K562 (cell line): ENCODE measurements at regions not wholly inside any gene's neighbourhood (a gene's known extent, or its start where the extent isn't known, plus 50 kb on each side); places are given as distances from the start of the nearest gene placed in this dataset.

Experiments used
- ATAC-seq: fragments of 200-7000 bp; cut with Tn5 transposase; 3 replicates; pipeline ENCODE4 v1.9.1; 2020; ENCODE audit warnings: moderate library complexity
- BruUV-seq: library from RNA; stranded (reverse); fragments of 400-500 nt; replicated peaks from 2 replicates; lab custom pipeline; 2021; lab: Mats Ljungman, UMichigan
- CTCF ChIA-PET: fragments of 300-600 bp; formaldehyde crosslinking; extraction: SDS; loops from one replicate; lab custom pipeline; 2021; ENCODE audit warnings: low intra/inter-chr PET ratio; lab: Yijun Ruan, JAX
- POLR2A ChIA-PET: fragments of 300-600, 350-650 bp; sonication (Branson Sonifier 250); formaldehyde crosslinking; extraction: SDS; loops from one replicate; lab custom pipeline; 2021; ENCODE audit warnings: antibody characterized with exemption, inconsistent platforms; lab: Yijun Ruan, JAX
- DNase-seq, 4 experiments: peaks; one replicate each; pipeline versions ENCODE4 v3.0.0 to v3.0.0-alpha.2; 2011 to 2018; ENCODE audit warnings: low spot score in 3 of 4, mixed read lengths in 3 of 4; ENCODE audit errors: extremely low read depth in 1 of 4
- FAIRE-seq: peaks from 2 replicates; lab custom pipeline; 2011; peaks lifted over from hg19 to GRCh38; lab: Jason Lieb, UNC
- H2AFZ ChIP-seq: 2 replicates; pipeline ENCODE4 v1.6.0; 2011; ENCODE audit warnings: low read depth, low read length, control low read depth, inconsistent platforms
- H3K27ac ChIP-seq: fragments of 200-600 bp; 3 replicates; pipeline ENCODE4 v1.8.0; 2011; ENCODE audit warnings: low read depth, mild to moderate bottlenecking, control low read depth, inconsistent platforms, low read length, moderate library complexity, mixed read lengths; ENCODE audit errors: extremely low read depth
- H3K27me3 ChIP-seq, 2 experiments: fragments of 300-600 bp in 1 of 2; 2 replicates in 1 of 2; 3 replicates in 1 of 2; pipeline versions ENCODE4 v1.6.0 to v1.8.0; 2011; ENCODE audit warnings: inconsistent platforms in 2 of 2, low read length in 2 of 2, mild to moderate bottlenecking in 1 of 2, mixed read lengths in 1 of 2, moderate library complexity in 1 of 2; ENCODE audit not compliant: control insufficient read depth in 2 of 2, insufficient read depth in 2 of 2
- H3K36me3 ChIP-seq: fragments of 300-600 bp; 3 replicates; pipeline ENCODE4 v1.8.0; 2011; ENCODE audit warnings: mild to moderate bottlenecking, low read length, inconsistent platforms; ENCODE audit not compliant: control insufficient read depth, insufficient read depth
- H3K4me1 ChIP-seq, 2 experiments: fragments of 200-600 bp in 1 of 2; replicated peaks in 1 of 2; 2 replicates in 1 of 2; 3 replicates in 1 of 2; pipeline versions ENCODE4 v1.5.1 to v1.8.0; 2011; ENCODE audit warnings: inconsistent platforms in 2 of 2, low read length in 2 of 2, mild to moderate bottlenecking in 1 of 2, mixed read lengths in 1 of 2, moderate library complexity in 1 of 2; ENCODE audit not compliant: control insufficient read depth in 2 of 2, insufficient read depth in 2 of 2
- H3K4me2 ChIP-seq: 2 replicates; pipeline ENCODE4 v1.6.1; 2011; ENCODE audit warnings: low read length, control low read depth, inconsistent platforms, mixed read lengths; ENCODE audit not compliant: insufficient read depth
- H3K4me3 ChIP-seq: fragments of 200-600 bp; sonication (generic), shearing (Covaris generic); 2 replicates; pipeline ENCODE4 v1.5.1; 2016; ENCODE audit warnings: control low read depth, inconsistent platforms
- H3K79me2 ChIP-seq: fragments of 200-600 bp; 3 replicates; pipeline ENCODE4 v1.8.0; 2011; ENCODE audit warnings: low read length, inconsistent platforms; ENCODE audit not compliant: control insufficient read depth, insufficient read depth
- H3K9ac ChIP-seq, 2 experiments: 2 replicates each; pipeline versions ENCODE4 v1.6.0 to v1.6.1; 2011; ENCODE audit warnings: low read depth in 2 of 2, low read length in 2 of 2, control low read depth in 1 of 2, inconsistent platforms in 1 of 2, mild to moderate bottlenecking in 1 of 2, mixed read lengths in 1 of 2; ENCODE audit not compliant: insufficient read depth in 1 of 2
- H3K9me1 ChIP-seq: one replicate; pipeline ENCODE4 v1.6.0; 2011; ENCODE audit warnings: inconsistent platforms, mild to moderate bottlenecking, low read length, moderate library complexity; ENCODE audit not compliant: control insufficient read depth, insufficient read depth
- H3K9me3 ChIP-seq: replicated peaks from 2 replicates; pipeline ENCODE4 v1.5.1; 2011; ENCODE audit warnings: low read depth, low read length, inconsistent platforms; ENCODE audit not compliant: control insufficient read depth, insufficient read depth
- H4K20me1 ChIP-seq: replicated peaks from 2 replicates; pipeline ENCODE4 v1.6.1; 2011; ENCODE audit warnings: low read length, inconsistent platforms, mixed read lengths; ENCODE audit not compliant: control insufficient read depth, insufficient read depth
- BMI1 ChIP-seq: fragments of 150-350 bp; IDR thresholded peaks from 2 replicates; pipeline ENCODE4 v1.6.1; 2014; ENCODE audit warnings: low read length
- CC2D1A ChIP-seq: fragments of 450-650 bp; IDR thresholded peaks from 2 replicates; pipeline ENCODE4 v1.6.1; 2017; ENCODE audit warnings: mild to moderate bottlenecking
- CEBPG ChIP-seq, 3 experiments: fragments of 200-800 bp in 1 of 3; sonication (Bioruptor generic) in 1 of 3; sonication (generic) in 1 of 3; formaldehyde crosslinking in 1 of 3; IDR thresholded peaks in 2 of 3; conservative IDR thresholded peaks in 1 of 3; 2 replicates each; pipeline versions ENCODE4 v1.6.1 to v1.8.0; 2016 to 2022; ENCODE audit warnings: missing compliant biosample characterization in 2 of 3, missing genetic modification characterization in 2 of 3, mild to moderate bottlenecking in 1 of 3, missing genetic modification reagents in 1 of 3
- ELF1 ChIP-seq: fragments of 200-800 bp; sonication (Bioruptor generic); IDR thresholded peaks from 2 replicates; pipeline ENCODE4 v1.6.1; 2016; ENCODE audit warnings: missing genetic modification characterization, missing compliant biosample characterization
- KDM4B ChIP-seq, 2 experiments: fragments of 450-650 bp in 1 of 2; sonication (generic) in 1 of 2; IDR thresholded peaks; 2 replicates each; pipeline ENCODE4 v1.6.1; 2016 to 2017; ENCODE audit warnings: borderline replicate concordance in 2 of 2, antibody characterized with exemption in 1 of 2, low read depth in 1 of 2, mild to moderate bottlenecking in 1 of 2
- MLX ChIP-seq, 2 experiments: fragments of 450-650 bp in 1 of 2; sonication (generic) in 1 of 2; formaldehyde crosslinking; conservative IDR thresholded peaks; 2 replicates each; pipeline versions ENCODE4 v1.4.0 to v1.8.1; 2020 to 2022; ENCODE audit warnings: mild to moderate bottlenecking in 1 of 2, missing genetic modification reagents in 1 of 2
- NFIC ChIP-seq: fragments of 450-650 bp; IDR thresholded peaks from 2 replicates; pipeline ENCODE4 v1.6.1; 2017; ENCODE audit warnings: mild to moderate bottlenecking, inconsistent platforms
- TEAD2 ChIP-seq: fragments of 450-650 bp; IDR thresholded peaks from 2 replicates; pipeline ENCODE4 v1.6.1; 2016; ENCODE audit warnings: missing genetic modification characterization, control low read depth, missing compliant biosample characterization
- ZNF174 ChIP-seq: fragments of 250-450 bp; sonication (Bioruptor Pico); IDR thresholded peaks from 2 replicates; pipeline ENCODE4 v1.4.0; 2020; ENCODE audit warnings: mild to moderate bottlenecking
- ZNF766 ChIP-seq: fragments of 200-800 bp; sonication (Bioruptor generic); conservative IDR thresholded peaks from 2 replicates; pipeline ENCODE4 v1.6.1; 2016; ENCODE audit warnings: missing genetic modification characterization, missing compliant biosample characterization
- WGBS: fragments of 100-300 bp; shearing (Covaris generic); methylation state at CpG from one replicate; pipeline ENCODE4 v1.1.6; 2016; ENCODE audit warnings: low coverage, mixed read lengths; ENCODE audit not compliant: insufficient coverage; ENCODE audit errors: missing lambda C conversion rate; 5-methylcytosine and 5-hydroxymethylcytosine counted together
- in situ Hi-C: fragments of 300-500 bp; cut with MboI; formaldehyde crosslinking; loops from 4 replicates; pipeline ENCODE4 v1.15.0; 2018; ENCODE audit warnings: inconsistent platforms, mixed read lengths
- intact Hi-C: fragments of 100-400 bp; cut with micrococcal nuclease; formaldehyde crosslinking; loops from 2 replicates; pipeline ENCODE4 v1.14.2; 2022

- ChIA-PET POLR2A (no interaction called here), CTCF (no interaction called here)
- DNase-seq (no peak), FAIRE-seq (no peak), ATAC-seq (no peak)
- no peak overlapping the region for H2AFZ ChIP-seq
- H4K20me1 ChIP-seq = no peaks in the 10 kb centered on the region
- no TSS peak for BruUV-seq
- H3K4me2 ChIP-seq = no peak overlapping the region
- intact Hi-C loops = no loop called here
- H3K27me3 ChIP-seq = no peaks in the 10 kb centered on the region
- in situ Hi-C loops = no loop called here
- no peak overlapping the region for H3K27ac ChIP-seq
- no peak overlapping the region for H3K4me3 ChIP-seq
- H3K9me1 ChIP-seq = no peaks in the 10 kb centered on the region
- 0% methylated on average over 5 of the region's 5 CpGs for WGBS
- H3K9ac ChIP-seq = no peak overlapping the region
- H3K9me3 ChIP-seq = no peaks in the 10 kb centered on the region
- TF ChIP-seq CC2D1A (no peak), NFIC (no peak), TEAD2 (tag) (no peak), ZNF174 (CRISPR knock-in tag) (no peak), BMI1 (no peak)
- no peaks in the 10 kb centered on the region for H3K79me2 ChIP-seq
- no peaks in the 10 kb centered on the region for H3K36me3 ChIP-seq
- H3K4me1 ChIP-seq = no peaks in the 10 kb centered on the region
Measured at GRCh38 chr4:182126096-182126495, 117.1 kb upstream of the TENM3 start.

- 0% methylated on average over 2 of the region's 2 CpGs for WGBS
- Histone ChIP-seq H3K9me3 (no peaks in the 10 kb centered on the region), H2AFZ (no peak overlapping the region), H3K9me1 (no peaks in the 10 kb centered on the region), H3K4me3 (no peak overlapping the region), H3K27me3 (no peaks in the 10 kb centered on the region), H3K79me2 (no peaks in the 10 kb centered on the region), H4K20me1 (no peaks in the 10 kb centered on the region), H3K4me2 (no peak overlapping the region), H3K4me1 (no peaks in the 10 kb centered on the region), H3K27ac (no peak overlapping the region), H3K9ac (no peak overlapping the region), H3K36me3 (no peaks in the 10 kb centered on the region)
- ChIA-PET POLR2A (no interaction called here), CTCF (no interaction called here)
- FAIRE-seq (no peak), DNase-seq (no peak), ATAC-seq (no peak)
- no TSS peak for BruUV-seq
- no peak for TF ChIP-seq ZNF766 (CRISPR knock-in tag)
- no peak for TF ChIP-seq KDM4B (IDR thresholded peaks at IDR 0.05; ENCODE audit: borderline replicate concordance in 2 of 2, low read depth in 1 of 2)
- TF ChIP-seq ELF1 (tag) = no peak
- no peak for TF ChIP-seq CEBPG (CRISPR knock-in tag; IDR thresholded peaks at IDR 0.05)
- no peak for TF ChIP-seq CEBPG (tag; conservative IDR thresholded peaks at IDR 0.05 in 1 of 2, IDR thresholded peaks at IDR 0.05 in 1 of 2)
- TF ChIP-seq MLX (CRISPR knock-in tag; conservative IDR thresholded peaks at IDR 0.05) = no peak
- in situ Hi-C loops (no loop called here), intact Hi-C loops (no loop called here)
Measured at GRCh38 chr4:182126603-182127002, 116.6 kb upstream of the TENM3 start.
